HL-60 (cell line): ENCODE measurements at regions not wholly inside any gene's neighbourhood (a gene's known extent, or its start where the extent isn't known, plus 50 kb on each side); places are given as distances from the start of the nearest gene placed in this dataset.

Source experiments
- CTCF ChIP-seq: IDR thresholded peaks from one replicate; pipeline ENCODE4 v1.5.1; 2011; ENCODE audit warnings: low read length, control low read depth, inconsistent platforms; ENCODE audit not compliant: insufficient read depth
- POLR2AphosphoS5 ChIP-seq: IDR thresholded peaks from 2 replicates; pipeline ENCODE4 v1.6.1; 2012; ENCODE audit warnings: low read depth

GRCh38 chr4:85078016-85078415, 111.5 kb upstream of the WDFY3 start:
- TF ChIP-seq CTCF: no peak
- TF ChIP-seq POLR2AphosphoS5: no peak
